COLO668 (cell line): ENCODE measurements at regions not wholly inside any gene's neighbourhood (a gene's known extent, or its start where the extent isn't known, plus 50 kb on each side); places are given as distances from the start of the nearest gene placed in this dataset.

Source experiments
- DNase-seq: peaks from one replicate; lab custom pipeline; 2025; ENCODE audit not compliant: unreplicated experiment; lab: John Stamatoyannopoulos, UW

GRCh38 chr2:120496759-120497158, 150.8 kb downstream of the INHBB start:
- no peak for DNase-seq

- no peak for DNase-seq
Observed at GRCh38 chr2:120497261-120497977, 151.5 kb downstream of the INHBB start.

GRCh38 chr2:120498121-120498520, 152.2 kb downstream of the INHBB start:
- no peak for DNase-seq

DNA sequence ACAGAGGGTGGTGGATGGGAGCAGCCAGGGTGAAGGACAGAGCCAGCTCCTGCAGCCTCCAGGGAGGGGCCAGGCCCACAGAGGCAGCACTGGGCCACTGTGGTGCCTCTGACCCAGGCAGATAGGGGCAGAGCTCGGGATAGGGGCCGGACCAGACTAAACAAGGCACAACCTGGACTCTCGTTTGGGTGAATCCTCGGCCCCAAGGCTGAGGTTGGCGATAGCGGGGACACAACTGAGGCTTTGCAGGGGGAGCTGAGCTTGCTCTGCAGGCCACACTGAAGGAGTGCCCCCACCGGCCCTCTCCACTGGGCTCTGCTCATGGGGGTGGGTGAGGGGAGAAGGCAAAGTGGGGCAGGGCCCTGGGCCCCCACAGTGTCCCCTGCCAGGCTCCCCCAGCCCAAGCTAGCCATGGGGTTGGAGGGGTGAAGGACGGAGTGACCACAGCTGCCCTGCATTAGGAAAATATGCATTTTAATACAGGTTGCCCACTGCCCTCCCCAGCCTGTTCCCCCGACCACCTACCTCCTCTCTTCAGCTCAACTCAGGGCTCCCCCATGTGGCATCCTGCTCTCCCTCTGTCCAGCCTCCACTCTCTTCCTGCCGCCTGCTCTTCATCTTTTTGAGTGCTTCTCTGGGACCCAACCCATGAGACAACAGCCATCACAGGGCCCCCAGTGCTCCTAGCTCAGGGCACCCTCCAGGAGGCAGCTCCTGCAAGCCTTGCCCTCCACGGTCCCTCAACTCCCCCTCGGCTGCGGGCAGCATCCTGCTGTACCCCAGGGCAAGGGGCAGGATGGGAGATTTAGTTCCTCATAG, 152.8 kb downstream of the INHBB start:
- DNase-seq = no peak

- DNase-seq = peak; percentile 61
Observed at GRCh38 chr2:120499784-120500495, 154.0 kb downstream of the INHBB start.

- no peak for DNase-seq
Observed at GRCh38 chr2:120501591-120501990, 155.7 kb downstream of the INHBB start.

DNA sequence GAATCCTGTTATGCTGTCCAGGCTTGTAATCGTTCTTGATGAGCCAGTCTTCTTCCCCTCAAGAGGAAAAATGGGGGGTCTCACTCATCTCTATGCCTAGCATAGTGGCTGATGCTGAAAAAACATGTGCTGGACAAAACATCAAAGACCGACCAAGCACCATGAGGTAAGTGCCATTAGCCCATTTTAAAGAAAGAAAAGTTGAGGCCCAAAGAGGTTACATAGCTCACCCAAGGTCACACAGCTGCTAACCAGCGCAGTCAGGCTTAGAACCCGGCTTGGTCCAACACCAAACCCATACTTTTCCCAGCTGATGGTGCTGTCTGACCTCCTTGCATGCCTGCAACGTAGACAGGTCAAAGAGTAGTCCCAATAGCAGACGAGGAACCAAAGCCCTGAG, 156.4 kb downstream of the INHBB start:
- no peak for DNase-seq

DNA sequence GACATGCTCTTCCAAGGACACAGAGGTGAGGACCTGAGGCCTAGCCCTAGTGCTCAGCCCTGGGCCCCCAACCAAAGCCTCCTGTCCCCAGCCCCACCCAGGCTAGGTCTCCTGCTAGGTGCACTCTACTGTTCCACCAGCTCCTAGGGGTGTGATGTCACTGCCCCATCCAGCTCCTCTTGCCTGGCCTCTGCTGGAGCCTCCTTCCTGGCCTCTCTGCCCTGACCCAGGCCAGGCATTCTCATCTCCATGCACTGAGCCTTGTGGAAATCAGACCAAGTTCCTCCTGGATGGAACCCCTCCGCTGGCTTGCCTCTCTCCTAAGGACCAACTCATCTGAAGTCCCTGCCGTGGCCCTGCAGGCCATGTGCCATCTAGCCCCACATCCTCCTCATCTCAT, 156.8 kb downstream of the INHBB start:
- DNase-seq = no peak

DNA sequence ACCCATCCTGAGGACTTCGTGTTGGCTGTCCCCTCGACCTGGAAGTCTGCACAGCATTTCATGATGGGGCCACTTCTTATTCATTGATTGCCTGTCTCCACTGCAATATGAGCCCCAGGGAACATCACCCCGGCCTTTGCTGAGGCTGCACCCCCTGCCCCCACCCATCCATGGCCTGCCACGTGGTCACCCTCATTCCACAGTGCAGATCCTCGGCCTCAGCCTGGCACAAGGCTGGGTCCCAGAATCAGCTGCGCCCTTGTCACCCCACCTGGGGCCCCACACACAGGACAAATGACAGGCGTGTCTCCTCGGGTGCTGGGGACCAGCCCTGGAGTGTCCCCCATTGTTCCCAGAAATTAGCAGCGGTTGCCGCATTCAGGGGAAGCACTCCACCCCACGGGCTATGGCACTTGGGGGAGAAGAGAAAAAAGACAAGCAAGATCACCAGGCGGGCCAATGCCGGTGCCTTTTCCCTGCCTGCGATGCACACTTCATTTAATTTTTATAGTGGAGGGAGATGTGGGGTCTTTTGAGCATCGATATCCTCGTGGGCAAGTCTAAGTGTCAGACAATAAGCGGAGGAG, 157.4 kb downstream of the INHBB start:
- DNase-seq = no peak

DNA sequence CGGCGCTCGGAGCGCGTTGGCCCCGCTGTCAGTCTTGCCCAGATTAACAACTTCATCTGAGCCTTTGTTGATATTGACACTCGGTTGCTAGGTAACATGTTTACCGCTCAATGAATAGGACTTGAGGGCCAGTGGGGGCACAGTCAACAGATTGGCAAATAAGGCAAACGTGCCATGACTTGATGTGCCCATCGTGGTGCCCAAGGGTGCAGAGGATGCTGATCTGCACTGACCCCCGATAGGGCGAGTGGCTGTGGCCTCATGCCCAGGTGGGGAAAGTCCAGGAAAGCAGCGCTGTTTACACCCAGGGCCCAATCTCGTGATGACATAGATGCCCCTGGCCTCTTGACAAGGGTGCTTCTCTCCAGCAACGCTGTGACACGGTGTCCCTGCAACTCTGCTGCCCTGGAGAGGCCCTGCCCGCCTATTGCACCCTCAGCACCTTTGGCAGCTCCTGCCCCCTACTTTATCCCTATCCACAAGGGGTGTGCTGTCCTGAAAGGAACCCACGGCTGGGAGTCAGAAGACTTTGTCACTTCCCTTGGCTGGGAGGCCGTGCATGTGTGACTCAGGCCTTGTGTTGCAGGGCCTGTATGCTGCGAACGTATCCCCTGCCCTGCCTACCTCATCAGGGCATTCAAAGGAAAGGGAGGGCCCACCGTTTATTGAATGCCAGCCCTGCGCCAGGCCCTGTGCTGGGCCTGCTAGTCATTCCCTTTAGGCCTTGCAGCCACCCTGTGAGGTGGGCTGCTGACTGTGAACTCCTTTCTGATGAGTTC, 158.0 kb downstream of the INHBB start:
- DNase-seq = peak; percentile 78

GRCh38 chr2:120504936-120505705, 159.2 kb downstream of the INHBB start:
- no peak for DNase-seq

- no peak for DNase-seq
Observed at GRCh38 chr2:120508567-120509041, 162.7 kb downstream of the INHBB start.

- no peak for DNase-seq
Observed at GRCh38 chr2:120509213-120509815, 163.4 kb downstream of the INHBB start.

DNA sequence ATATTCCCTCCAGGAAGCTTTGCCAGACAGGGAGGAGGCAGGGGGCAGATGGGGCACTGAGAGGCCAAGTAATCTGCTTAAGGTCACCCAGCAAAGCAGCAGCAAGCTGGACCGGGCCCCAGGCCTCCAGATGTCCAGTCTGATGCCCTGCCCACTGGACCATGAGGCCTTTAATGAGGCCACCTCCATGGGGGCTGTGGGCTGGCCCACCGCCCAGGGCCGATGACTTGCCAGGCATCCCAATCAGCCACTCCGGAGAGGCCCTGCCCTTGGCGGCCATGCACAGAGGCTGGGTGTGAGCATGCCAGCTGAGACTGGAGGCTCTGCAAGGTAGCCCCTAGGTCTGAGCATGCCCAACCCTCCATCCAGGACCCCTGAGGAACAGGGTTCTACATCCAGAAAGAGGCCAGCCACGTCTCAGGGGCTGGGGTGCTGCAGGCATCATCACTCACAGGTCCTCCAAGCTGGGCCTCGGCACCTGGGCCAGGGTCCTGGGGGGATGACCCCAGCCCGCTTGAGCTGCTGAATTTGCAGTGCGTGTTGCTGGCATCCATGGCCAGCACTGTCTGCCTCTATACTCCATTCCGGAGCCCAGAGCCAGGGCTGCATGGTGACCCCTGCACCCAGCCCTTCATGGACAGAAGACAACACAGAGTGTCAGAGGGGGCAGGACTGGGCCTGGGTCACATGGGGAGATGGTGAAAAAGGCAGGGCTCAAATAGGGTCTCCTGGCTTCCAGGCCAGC, 164.2 kb downstream of the INHBB start:
- no peak for DNase-seq

DNA sequence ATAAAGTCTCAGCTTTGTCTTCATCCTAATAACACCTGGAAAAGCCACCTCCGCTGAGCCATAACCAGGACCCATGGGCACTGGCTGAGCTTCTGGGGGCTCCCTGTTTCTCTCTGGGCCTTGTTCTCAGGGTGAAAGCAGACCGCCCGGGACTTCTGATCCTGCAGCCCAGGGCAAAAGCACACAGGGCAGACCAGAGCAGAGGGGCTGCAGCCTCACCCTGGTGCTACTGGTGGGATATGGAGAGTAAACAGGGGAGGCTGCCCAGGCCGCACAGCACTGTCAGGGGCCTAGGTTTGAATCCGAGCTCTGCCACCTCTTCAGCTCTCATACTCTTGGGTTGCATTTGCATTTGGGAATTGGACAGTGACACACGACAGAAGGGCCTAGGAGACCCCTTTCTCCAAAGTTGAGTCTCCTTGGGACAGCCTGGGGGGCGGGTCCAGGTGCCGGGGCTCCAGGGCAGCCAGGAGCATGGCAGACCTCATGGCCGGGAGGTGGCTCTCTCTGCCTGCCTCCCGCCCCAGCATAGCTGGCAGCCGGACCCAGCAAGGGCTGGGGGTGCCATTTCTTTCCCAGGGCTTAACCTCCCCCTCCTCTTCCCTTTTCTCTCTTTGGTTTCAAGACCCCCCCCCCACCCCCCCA, 164.9 kb downstream of the INHBB start:
- no peak for DNase-seq

GRCh38 chr2:120511536-120511935, 165.6 kb downstream of the INHBB start:
- no peak for DNase-seq

DNA sequence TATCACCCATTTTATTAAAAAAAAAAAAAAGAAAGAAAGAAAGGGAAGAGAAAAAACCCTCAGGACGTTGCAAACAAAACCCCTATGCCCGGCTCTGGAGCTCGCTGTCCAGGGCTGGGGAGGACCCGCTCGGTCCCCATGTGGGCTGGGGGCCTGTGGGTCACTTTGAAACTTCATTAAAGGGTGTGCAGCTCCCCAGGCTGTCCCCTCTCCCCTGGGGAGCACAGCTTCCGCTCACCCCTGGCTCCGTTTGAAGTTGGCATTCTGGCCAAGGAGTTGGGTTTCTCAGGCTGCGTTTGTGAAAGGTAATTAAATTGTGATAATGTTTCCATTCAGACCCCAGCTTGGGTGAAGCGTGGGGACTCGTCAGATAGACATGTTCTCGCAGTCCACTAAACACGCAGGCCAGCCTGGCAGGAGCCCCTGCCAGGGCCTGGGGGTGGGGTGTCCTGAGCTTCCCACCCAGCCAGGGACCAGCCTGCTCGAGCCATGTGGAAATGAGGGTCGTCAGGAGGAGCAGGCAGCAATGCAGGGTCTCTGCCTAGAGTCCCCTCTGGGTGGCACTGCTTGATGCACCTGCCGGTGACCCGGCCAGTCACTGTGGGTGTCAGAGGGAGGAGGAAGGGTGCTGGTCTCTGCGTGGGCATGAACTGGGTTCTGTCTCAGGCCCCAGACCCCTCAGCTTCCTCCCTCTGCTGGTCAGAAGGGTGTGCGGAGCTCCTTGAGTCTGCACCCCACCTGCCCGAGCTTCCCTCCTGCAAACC, 166.2 kb downstream of the INHBB start:
- no peak for DNase-seq
